PC-3 (cell line): ENCODE measurements at regions not wholly inside any gene's neighbourhood (a gene's known extent, or its start where the extent isn't known, plus 50 kb on each side); places are given as distances from the start of the nearest gene placed in this dataset.
A peak's percentile ranks its signal among the peaks of the same experiment; 100 is the strongest.

Experiments used
- ATAC-seq: fragments of 200-7000 bp; cut with Tn5 transposase; 2 replicates; pipeline ENCODE4 v1.9.1; 2020; ENCODE audit warnings: mild to moderate bottlenecking, moderate library complexity
- BruUV-seq: library from RNA; stranded (reverse); fragments of 400-500 nt; replicated peaks from 2 replicates; lab custom pipeline; 2021; lab: Mats Ljungman, UMichigan
- CTCF ChIA-PET: fragments of 300-600 bp; sonication (Branson Sonifier 250); formaldehyde crosslinking; loops from one replicate; lab custom pipeline; 2022; ENCODE audit warnings: antibody characterized with exemption; lab: Charles Lee
- POLR2A ChIA-PET: fragments of 300-600 bp; sonication (Branson Sonifier 250); formaldehyde crosslinking; loops from one replicate; lab custom pipeline; 2022; ENCODE audit warnings: antibody characterized with exemption; ENCODE audit not compliant: unreplicated experiment; lab: Charles Lee
- DNase-seq: peaks from one replicate; pipeline ENCODE4 v3.0.0-alpha.2; 2015
- H2AFZ ChIP-seq: fragments of 300-600 bp; sonication (generic); 2 replicates; pipeline ENCODE4 v1.6.0; 2016; ENCODE audit warnings: antibody characterized with exemption, low read length
- H3F3A ChIP-seq: fragments of 300-600 bp; sonication (generic); one replicate; pipeline ENCODE4 v1.6.0; 2017; ENCODE audit warnings: antibody characterized with exemption, low read length, control low read depth, mild to moderate bottlenecking; ENCODE audit not compliant: unreplicated experiment
- H3K27ac ChIP-seq: fragments of 300-600 bp; sonication (generic); 2 replicates; pipeline ENCODE4 v1.5.1; 2016; ENCODE audit warnings: mild to moderate bottlenecking, low read length
- H3K27me3 ChIP-seq: fragments of 300-600 bp; sonication (generic); 2 replicates; pipeline ENCODE4 v1.6.1; 2016; ENCODE audit warnings: low read length, mixed read lengths
- H3K36me3 ChIP-seq: fragments of 300-600 bp; sonication (generic); 2 replicates; pipeline ENCODE4 v1.6.1; 2016; ENCODE audit warnings: low read depth, mixed run types, low read length, mixed read lengths
- H3K4me1 ChIP-seq: fragments of 300-600 bp; sonication (generic); 2 replicates; pipeline ENCODE4 v1.5.1; 2016; ENCODE audit warnings: low read length; ENCODE audit not compliant: insufficient read depth
- H3K4me2 ChIP-seq: fragments of 300-600 bp; sonication (generic); 2 replicates; pipeline ENCODE4 v1.6.0; 2016; ENCODE audit warnings: low read length
- H3K4me3 ChIP-seq: fragments of 300-600 bp; sonication (generic); 2 replicates; pipeline ENCODE4 v1.5.1; 2016; ENCODE audit warnings: mild to moderate bottlenecking, low read length, mixed read lengths
- H3K79me2 ChIP-seq: fragments of 300-600 bp; sonication (generic); 2 replicates; pipeline ENCODE4 v1.6.1; 2017; ENCODE audit warnings: low read length, mixed read lengths
- H3K9ac ChIP-seq: fragments of 300-600 bp; sonication (generic); 2 replicates; pipeline ENCODE4 v1.6.0; 2016; ENCODE audit warnings: mild to moderate bottlenecking, low read length
- H3K9me2 ChIP-seq: fragments of 300-600 bp; sonication (generic); replicated peaks from 2 replicates; pipeline ENCODE4 v1.6.1; 2016; ENCODE audit warnings: mixed run types, low read length, mixed read lengths
- H3K9me3 ChIP-seq: fragments of 300-600 bp; sonication (generic); 2 replicates; pipeline ENCODE4 v1.6.1; 2016; ENCODE audit warnings: low read length, mixed read lengths
- H4K20me1 ChIP-seq: fragments of 300-600 bp; sonication (generic); 2 replicates; pipeline ENCODE4 v1.6.1; 2016; ENCODE audit warnings: low read length, mixed read lengths
- CTCF ChIP-seq: fragments of 300-600 bp; sonication (generic); conservative IDR thresholded peaks from 2 replicates; pipeline ENCODE4 v1.5.1; 2017; ENCODE audit warnings: antibody characterized with exemption, low read depth, mild to moderate bottlenecking, low read length
- EZH2 ChIP-seq: fragments of 300-600 bp; sonication (generic); IDR thresholded peaks from one replicate; pipeline ENCODE4 v1.6.1; 2017; ENCODE audit warnings: antibody characterized with exemption, mild to moderate bottlenecking, low read length; ENCODE audit not compliant: unreplicated experiment
- EZH2phosphoT487 ChIP-seq: fragments of 300-600 bp; sonication (generic); IDR thresholded peaks from 2 replicates; pipeline ENCODE4 v1.6.1; 2018; ENCODE audit warnings: mild to moderate bottlenecking, antibody characterized with exemption, low read length, borderline replicate concordance
- intact Hi-C: fragments of 100-400 bp; cut with micrococcal nuclease; formaldehyde crosslinking; loops from 2 replicates; pipeline ENCODE4 v1.9.0; 2023

DNA sequence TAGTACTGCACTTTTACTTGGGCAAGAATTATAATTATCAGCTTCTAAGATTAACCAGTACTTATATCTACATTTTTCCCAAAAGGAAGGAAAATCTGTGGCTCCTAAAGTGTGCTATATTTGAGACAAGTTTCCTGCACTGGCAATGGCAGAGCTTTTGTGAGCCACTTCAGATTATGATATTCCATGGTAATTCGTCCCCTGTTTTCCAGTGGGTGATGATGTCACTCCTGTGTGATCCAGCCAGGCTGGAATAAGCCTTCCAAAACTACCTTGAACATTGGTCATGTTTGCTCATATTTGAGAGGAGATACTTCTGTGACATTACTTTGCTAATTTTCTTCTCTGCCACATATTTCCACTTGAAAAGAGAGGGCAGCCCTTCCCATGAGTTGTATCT lies 302.1 kb downstream of the MDFIC start:
- TF ChIP-seq EZH2phosphoT487 (no peak), EZH2 (no peak), CTCF (no peak)
- ATAC-seq (no peak), DNase-seq (no peak)
- H3K79me2 ChIP-seq, result no peaks in the 10 kb centered on the region
- intact Hi-C loops, result no loop called here
- no peaks in the 10 kb centered on the region for H3K36me3 ChIP-seq
- BruUV-seq, result no TSS peak
- H3K4me3 ChIP-seq, result no peak overlapping the region
- no peaks in the 10 kb centered on the region for H3K4me1 ChIP-seq
- H4K20me1 ChIP-seq, result no peaks in the 10 kb centered on the region
- POLR2A ChIA-PET, result no interaction called here
- no peaks in the 10 kb centered on the region for H3K9me2 ChIP-seq
- CTCF ChIA-PET, result no interaction called here
- no peaks in the 10 kb centered on the region for H3K9me3 ChIP-seq
- no peak overlapping the region for H3K27ac ChIP-seq
- no peak overlapping the region for H3K9ac ChIP-seq
- H3K27me3 ChIP-seq, result no peaks in the 10 kb centered on the region
- H2AFZ ChIP-seq, result no peak overlapping the region
- H3F3A ChIP-seq, result no peaks in the 10 kb centered on the region
- no peak overlapping the region for H3K4me2 ChIP-seq

DNA sequence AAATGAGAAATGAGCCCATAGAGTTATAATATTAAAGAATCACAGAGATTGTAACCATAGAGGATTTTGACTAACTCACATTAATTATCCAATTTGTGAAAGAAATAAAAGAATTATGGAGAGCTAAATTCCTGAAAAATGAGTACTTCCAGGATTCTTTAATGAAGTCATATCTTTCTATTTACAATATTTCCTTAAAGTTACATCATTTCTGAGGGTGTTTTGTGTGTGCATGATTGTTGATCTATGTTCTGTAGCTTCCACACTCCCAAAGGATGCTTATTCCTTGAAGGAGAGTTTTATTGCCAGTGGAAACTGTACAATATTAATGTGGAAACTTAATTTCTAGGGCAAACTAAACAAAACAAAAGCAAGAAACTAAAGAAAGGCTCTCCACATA lies 299.6 kb downstream of the MDFIC start:
- no peaks in the 10 kb centered on the region for H3K27me3 ChIP-seq
- DNase-seq (no peak), ATAC-seq (no peak)
- H4K20me1 ChIP-seq, result no peaks in the 10 kb centered on the region
- H3K9ac ChIP-seq, result no peak overlapping the region
- peaks cover 6% of the 10 kb centered on the region; the same call in 1 of the 2 replicates for H3K4me1 ChIP-seq
- H3F3A ChIP-seq, result no peaks in the 10 kb centered on the region
- H3K27ac ChIP-seq, result no peak overlapping the region
- no TSS peak for BruUV-seq
- H3K9me2 ChIP-seq, result no peaks in the 10 kb centered on the region
- no peaks in the 10 kb centered on the region for H3K36me3 ChIP-seq
- no peak overlapping the region for H2AFZ ChIP-seq
- intact Hi-C loops, result no loop called here
- H3K4me2 ChIP-seq, result no peak overlapping the region
- CTCF ChIA-PET, result no interaction called here
- TF ChIP-seq EZH2phosphoT487 (no peak), CTCF (no peak), EZH2 (no peak)
- POLR2A ChIA-PET, result no interaction called here
- H3K79me2 ChIP-seq, result no peaks in the 10 kb centered on the region
- no peaks in the 10 kb centered on the region for H3K9me3 ChIP-seq
- H3K4me3 ChIP-seq, result no peak overlapping the region

DNA sequence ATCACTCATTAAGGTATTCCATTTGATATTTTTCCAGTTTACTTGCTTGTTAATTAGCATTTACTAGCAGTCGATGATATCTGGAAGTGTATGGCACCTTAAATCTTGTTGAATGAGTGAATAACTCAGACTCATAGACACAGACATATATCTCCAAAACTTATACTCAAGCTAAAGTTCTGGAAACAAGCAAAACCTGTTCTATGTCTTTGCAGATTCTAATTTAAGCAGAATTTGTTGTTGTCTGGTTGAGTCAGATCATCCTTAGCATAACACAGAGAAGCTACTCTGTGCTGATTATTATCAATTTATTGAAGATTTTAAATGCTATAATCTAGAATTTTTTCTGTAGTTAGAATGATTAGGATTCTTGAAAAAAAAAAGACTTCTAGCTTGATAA lies 296.2 kb downstream of the MDFIC start:
- Histone ChIP-seq H3K27me3 (no peaks in the 10 kb centered on the region), H3K4me1 (peaks cover 6% of the 10 kb centered on the region; the same call in 1 of the 2 replicates), H3K9ac (no peak overlapping the region), H3K4me2 (no peak overlapping the region), H3K27ac (no peak overlapping the region), H4K20me1 (no peaks in the 10 kb centered on the region), H2AFZ (no peak overlapping the region), H3K9me2 (no peaks in the 10 kb centered on the region), H3K36me3 (no peaks in the 10 kb centered on the region), H3F3A (no peaks in the 10 kb centered on the region), H3K9me3 (no peaks in the 10 kb centered on the region), H3K4me3 (no peak overlapping the region), H3K79me2 (no peaks in the 10 kb centered on the region)
- intact Hi-C loops, result loop anchor here (5.0 to 10.0 kb wide), 4 partner anchors 81 to 793 kb away; partner anchors contain the start of gene MDFIC
- CTCF ChIA-PET, result interaction anchor here (0.6 to 1.8 kb wide), 3 partner anchors 13 to 353 kb away, joined by 3 to 12 read pairs (median 6); no protein-coding TSS in a partner anchor
- ATAC-seq (no peak), DNase-seq (peak; percentile 51)
- POLR2A ChIA-PET, result no interaction called here
- no peak for TF ChIP-seq EZH2
- no peak for TF ChIP-seq EZH2phosphoT487
- no peak for TF ChIP-seq CTCF
- BruUV-seq, result no TSS peak
